Neuronal stem cell (in vitro differentiated cells): ENCODE measurements at regions not wholly inside any gene's neighbourhood (a gene's known extent, or its start where the extent isn't known, plus 50 kb on each side); places are given as distances from the start of the nearest gene placed in this dataset.
"Not testable (repeated sequence)": the region's sequence is repeated elsewhere in the genome, so short reads cannot be mapped to it uniquely, and the experiment has no call there.

Source experiments
- DNase-seq: peaks from one replicate; pipeline ENCODE4 v3.0.0-alpha.2; 2013; ENCODE audit warnings: low spot score
- H2AFZ ChIP-seq: one replicate; pipeline ENCODE4 v1.6.1; 2013; ENCODE audit warnings: mild to moderate bottlenecking, low read length, inconsistent platforms
- H2AK5ac ChIP-seq: 2 replicates; pipeline ENCODE4 v1.6.1; 2013; ENCODE audit warnings: low read depth, mild to moderate bottlenecking, inconsistent platforms, low read length, moderate library complexity, mixed read lengths
- H2BK120ac ChIP-seq: 2 replicates; pipeline ENCODE4 v1.6.1; 2013; ENCODE audit warnings: low read depth, mild to moderate bottlenecking, inconsistent platforms, low read length, moderate library complexity, mixed read lengths
- H2BK12ac ChIP-seq: one replicate; pipeline ENCODE4 v1.6.1; 2013; ENCODE audit warnings: low read length, inconsistent platforms
- H2BK15ac ChIP-seq: 2 replicates; pipeline ENCODE4 v1.6.1; 2013; ENCODE audit warnings: mild to moderate bottlenecking, low read length, inconsistent platforms, mixed read lengths
- H2BK5ac ChIP-seq: one replicate; pipeline ENCODE4 v1.6.1; 2013; ENCODE audit warnings: inconsistent platforms, mild to moderate bottlenecking, low read length, moderate library complexity
- H3K14ac ChIP-seq: one replicate; pipeline ENCODE4 v1.6.1; 2013; ENCODE audit warnings: low read length, inconsistent platforms
- H3K18ac ChIP-seq: 2 replicates; pipeline ENCODE4 v1.6.1; 2013; ENCODE audit warnings: low read length, inconsistent platforms
- H3K23ac ChIP-seq: 2 replicates; pipeline ENCODE4 v1.6.1; 2013; ENCODE audit warnings: low read depth, mild to moderate bottlenecking, mixed read lengths, low read length, inconsistent platforms; ENCODE audit not compliant: poor library complexity
- H3K27ac ChIP-seq: replicated peaks from 3 replicates; pipeline ENCODE4 v1.5.1; 2013; ENCODE audit warnings: low read length, inconsistent platforms
- H3K27me3 ChIP-seq, 3 experiments: 2 replicates each; pipeline ENCODE4 v1.6.1; 2013; ENCODE audit warnings: low read length in 3 of 3, mild to moderate bottlenecking in 2 of 3, inconsistent platforms in 1 of 3, low read depth in 1 of 3, mixed read lengths in 1 of 3, moderate library complexity in 1 of 3; ENCODE audit not compliant: control insufficient read depth in 3 of 3, insufficient read depth in 3 of 3
- H3K36me3 ChIP-seq, 2 donors: replicated peaks in 1 of 2; 2 replicates each; pipeline ENCODE4 v1.6.1; 2013; ENCODE audit warnings: low read length in 2 of 2; ENCODE audit not compliant: control insufficient read depth in 2 of 2, insufficient read depth in 2 of 2
- H3K4ac ChIP-seq: 2 replicates; pipeline ENCODE4 v1.6.1; 2013; ENCODE audit warnings: inconsistent platforms, mild to moderate bottlenecking, low read length, moderate library complexity
- H3K4me1 ChIP-seq, 2 donors: 1 replicate in 1 of 2; 2 replicates in 1 of 2; pipeline ENCODE4 v1.6.1; 2013; ENCODE audit warnings: low read length in 2 of 2, low read depth in 1 of 2; ENCODE audit not compliant: control insufficient read depth in 2 of 2, insufficient read depth in 1 of 2
- H3K4me2 ChIP-seq: one replicate; pipeline ENCODE4 v1.6.1; 2013; ENCODE audit warnings: mild to moderate bottlenecking, low read length, inconsistent platforms; ENCODE audit not compliant: insufficient read depth, poor library complexity, severe bottlenecking
- H3K4me3 ChIP-seq, 2 donors: 2 replicates each; pipeline ENCODE4 v1.5.1; 2013; ENCODE audit warnings: low read length in 2 of 2, mild to moderate bottlenecking in 2 of 2, inconsistent platforms in 1 of 2, moderate library complexity in 1 of 2
- H3K79me1 ChIP-seq: one replicate; pipeline ENCODE4 v1.6.1; 2013; ENCODE audit warnings: low read depth, mild to moderate bottlenecking, inconsistent platforms, low read length, moderate library complexity
- H3K9ac ChIP-seq: one replicate; pipeline ENCODE4 v1.6.1; 2013; ENCODE audit warnings: mild to moderate bottlenecking, low read depth, low read length, inconsistent platforms; ENCODE audit not compliant: poor library complexity
- H3K9me3 ChIP-seq, 2 donors: replicated peaks in 1 of 2; 2 replicates each; pipeline versions ENCODE3 to v1.6.1; 2013; ENCODE audit warnings: low read length in 2 of 2, mild to moderate bottlenecking in 2 of 2, inconsistent platforms in 1 of 2, low read depth in 1 of 2, mixed read lengths in 1 of 2, moderate library complexity in 1 of 2; ENCODE audit not compliant: control insufficient read depth in 2 of 2, insufficient read depth in 1 of 2
- H4K8ac ChIP-seq: one replicate; pipeline ENCODE4 v1.6.1; 2013; ENCODE audit warnings: low read depth, mild to moderate bottlenecking, inconsistent platforms, low read length, moderate library complexity
- H4K91ac ChIP-seq: one replicate; pipeline ENCODE4 v1.6.1; 2013; ENCODE audit warnings: low read length, low read depth, mild to moderate bottlenecking, inconsistent platforms; ENCODE audit not compliant: poor library complexity
- WGBS, 2 donors: extraction: QIAGEN DNeasy Blood & Tissue Kit; methylation state at CpG; one replicate each; pipeline ENCODE4 v1.1.7; 2013; ENCODE audit warnings: missing lambda C conversion rate in 2 of 2, mixed read lengths in 1 of 2; ENCODE audit not compliant: insufficient read length in 2 of 2, insufficient replicate concordance in 1 of 2; ENCODE audit errors: extremely low coverage in 2 of 2; 5-methylcytosine and 5-hydroxymethylcytosine counted together

GRCh38 chr16:21507631-21508305 lies 91.6 kb upstream of the METTL9 start:
- H3K4me3 ChIP-seq, H2BK12ac ChIP-seq, H3K4ac ChIP-seq, H4K8ac ChIP-seq, H2BK5ac ChIP-seq, DNase-seq, H2BK15ac ChIP-seq, H3K9me3 ChIP-seq, H3K27me3 ChIP-seq, H3K4me2 ChIP-seq, H3K23ac ChIP-seq, H3K27ac ChIP-seq, H2AFZ ChIP-seq, H2BK120ac ChIP-seq, H3K9ac ChIP-seq, H3K18ac ChIP-seq, H4K91ac ChIP-seq, H2AK5ac ChIP-seq, H3K14ac ChIP-seq: not testable (repeated sequence)
- Histone ChIP-seq H3K36me3 (peaks cover 2 to 59% of the 10 kb centered on the region in 2 donors), H3K79me1 (peaks cover 21% of the 10 kb centered on the region), H3K4me1 (peaks cover 3 to 14% of the 10 kb centered on the region in 2 donors)
- WGBS, 2 donors, result no CpG with 5 or more reads among the region's 15 CpGs

GRCh38 chr16:21508661-21509436 lies 90.5 kb upstream of the METTL9 start:
- H3K4me3 ChIP-seq, H3K14ac ChIP-seq, H3K4ac ChIP-seq, H3K23ac ChIP-seq, H3K9me3 ChIP-seq, H2BK15ac ChIP-seq, H2BK120ac ChIP-seq, H2AK5ac ChIP-seq, H2BK12ac ChIP-seq, H4K8ac ChIP-seq, H3K9ac ChIP-seq, H3K27ac ChIP-seq, H3K27me3 ChIP-seq, H2BK5ac ChIP-seq, H2AFZ ChIP-seq, H3K4me2 ChIP-seq, H4K91ac ChIP-seq, DNase-seq, H3K18ac ChIP-seq: not testable (repeated sequence)
- peaks cover 0 to 59% of the 10 kb centered on the region in 2 donors for H3K36me3 ChIP-seq
- H3K79me1 ChIP-seq, result peaks cover 22% of the 10 kb centered on the region
- H3K4me1 ChIP-seq, result peaks cover 3 to 17% of the 10 kb centered on the region in 2 donors
- no CpG with 5 or more reads among the region's 17 CpGs for WGBS, 2 donors

- not testable (repeated sequence) for H3K4me3 ChIP-seq, H4K8ac ChIP-seq, H3K27ac ChIP-seq, H3K4ac ChIP-seq, H2BK12ac ChIP-seq, H2AFZ ChIP-seq, DNase-seq, H2BK5ac ChIP-seq, H4K91ac ChIP-seq, H3K27me3 ChIP-seq, H3K14ac ChIP-seq, H3K9me3 ChIP-seq, H2BK15ac ChIP-seq, H2BK120ac ChIP-seq, H2AK5ac ChIP-seq, H3K9ac ChIP-seq, H3K4me2 ChIP-seq
- WGBS, 2 donors, result no CpG with 5 or more reads among the region's 10 CpGs
- Histone ChIP-seq H3K79me1 (peaks cover 22% of the 10 kb centered on the region), H3K36me3 (peaks cover 0 to 62% of the 10 kb centered on the region in 2 donors), H3K18ac (peak overlapping the region; percentile 19), H3K23ac (peak overlapping the region; percentile 55), H3K4me1 (peaks cover 3 to 17% of the 10 kb centered on the region in 2 donors)
These were observed 89.8 kb upstream of the METTL9 start for GRCh38 chr16:21509437-21510086.

GRCh38 chr16:21510869-21511255 lies 88.5 kb upstream of the METTL9 start:
- H3K27ac ChIP-seq, result not testable (repeated sequence)

More at GRCh38 chr16:21510869-21511255, 88.5 kb upstream of the METTL9 start:
- not testable (repeated sequence) for H3K14ac ChIP-seq, H4K91ac ChIP-seq, H3K4me2 ChIP-seq, H2BK5ac ChIP-seq, H3K27me3 ChIP-seq, H4K8ac ChIP-seq, DNase-seq, H3K23ac ChIP-seq, H2AK5ac ChIP-seq, H2BK120ac ChIP-seq, H3K9me3 ChIP-seq, H3K4me3 ChIP-seq, H2BK12ac ChIP-seq, H2AFZ ChIP-seq, H3K4ac ChIP-seq, H3K18ac ChIP-seq, H3K9ac ChIP-seq, H2BK15ac ChIP-seq
- peaks cover 22% of the 10 kb centered on the region for H3K79me1 ChIP-seq
- peaks cover 0 to 69% of the 10 kb centered on the region in 2 donors for H3K36me3 ChIP-seq
- peaks cover 8 to 19% of the 10 kb centered on the region in 2 donors for H3K4me1 ChIP-seq
- no CpG with 5 or more reads among the region's 4 CpGs for WGBS, 2 donors
